PC-9 (cell line): ENCODE measurements at regions not wholly inside any gene's neighbourhood (a gene's known extent, or its start where the extent isn't known, plus 50 kb on each side); places are given as distances from the start of the nearest gene placed in this dataset.

ENCODE experiments used
- EZH2 ChIP-seq: fragments of 200-600 bp; sonication (generic); IDR thresholded peaks from 2 replicates; pipeline ENCODE4 v1.8.0; 2017; ENCODE audit warnings: antibody characterized with exemption, low read depth
- TF ChIP-seq, protein P1 (sequence below): fragments of 200-600 bp; sonication (generic); conservative IDR thresholded peaks from 2 replicates; pipeline ENCODE4 v1.6.1; 2017; ENCODE audit warnings: mixed run types, antibody characterized with exemption, mild to moderate bottlenecking, moderate library complexity

DNA sequence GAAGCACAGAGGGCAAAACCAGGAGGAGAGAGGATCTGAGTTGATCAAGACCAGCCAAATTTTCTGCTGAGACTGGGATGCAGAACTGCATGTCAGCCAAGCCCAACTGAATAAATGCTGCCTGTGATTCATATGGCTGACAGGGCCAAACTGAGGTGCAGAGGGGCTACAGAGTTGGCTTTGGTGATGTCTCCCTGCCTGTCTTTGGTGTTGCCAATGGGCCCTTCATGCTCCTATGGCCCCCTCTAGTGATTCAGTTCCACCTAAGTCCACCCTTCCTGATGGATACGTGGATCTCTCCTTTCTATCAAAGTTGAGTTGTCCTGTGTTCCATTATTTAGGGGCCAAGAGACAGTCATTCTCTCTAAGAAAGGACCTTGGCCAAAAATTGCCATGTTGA lies 163.6 kb upstream of the TLE4 start:
- TF ChIP-seq, protein P1, sequence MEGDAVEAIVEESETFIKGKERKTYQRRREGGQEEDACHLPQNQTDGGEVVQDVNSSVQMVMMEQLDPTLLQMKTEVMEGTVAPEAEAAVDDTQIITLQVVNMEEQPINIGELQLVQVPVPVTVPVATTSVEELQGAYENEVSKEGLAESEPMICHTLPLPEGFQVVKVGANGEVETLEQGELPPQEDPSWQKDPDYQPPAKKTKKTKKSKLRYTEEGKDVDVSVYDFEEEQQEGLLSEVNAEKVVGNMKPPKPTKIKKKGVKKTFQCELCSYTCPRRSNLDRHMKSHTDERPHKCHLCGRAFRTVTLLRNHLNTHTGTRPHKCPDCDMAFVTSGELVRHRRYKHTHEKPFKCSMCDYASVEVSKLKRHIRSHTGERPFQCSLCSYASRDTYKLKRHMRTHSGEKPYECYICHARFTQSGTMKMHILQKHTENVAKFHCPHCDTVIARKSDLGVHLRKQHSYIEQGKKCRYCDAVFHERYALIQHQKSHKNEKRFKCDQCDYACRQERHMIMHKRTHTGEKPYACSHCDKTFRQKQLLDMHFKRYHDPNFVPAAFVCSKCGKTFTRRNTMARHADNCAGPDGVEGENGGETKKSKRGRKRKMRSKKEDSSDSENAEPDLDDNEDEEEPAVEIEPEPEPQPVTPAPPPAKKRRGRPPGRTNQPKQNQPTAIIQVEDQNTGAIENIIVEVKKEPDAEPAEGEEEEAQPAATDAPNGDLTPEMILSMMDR = no peak
- TF ChIP-seq EZH2 = no peak
